ENCODE measurements at regions not wholly inside any gene's neighbourhood (a gene's known extent, or its start where the extent isn't known, plus 50 kb on each side); places are given as distances from the start of the nearest gene placed in this dataset.

- TF ChIP-seq CTCF (IDR thresholded peaks at IDR 0.05) (no peak), POLR2A (IDR thresholded peaks at IDR 0.05) (no peak)
Measured at GRCh38 chr18:28334516-28334915, 157.6 kb upstream of the CDH2 start.

Measured in lower leg skin (tissue), 3 donors.